ENCODE measurements at regions not wholly inside any gene's neighbourhood (a gene's known extent, or its start where the extent isn't known, plus 50 kb on each side); places are given as distances from the start of the nearest gene placed in this dataset.

DNA sequence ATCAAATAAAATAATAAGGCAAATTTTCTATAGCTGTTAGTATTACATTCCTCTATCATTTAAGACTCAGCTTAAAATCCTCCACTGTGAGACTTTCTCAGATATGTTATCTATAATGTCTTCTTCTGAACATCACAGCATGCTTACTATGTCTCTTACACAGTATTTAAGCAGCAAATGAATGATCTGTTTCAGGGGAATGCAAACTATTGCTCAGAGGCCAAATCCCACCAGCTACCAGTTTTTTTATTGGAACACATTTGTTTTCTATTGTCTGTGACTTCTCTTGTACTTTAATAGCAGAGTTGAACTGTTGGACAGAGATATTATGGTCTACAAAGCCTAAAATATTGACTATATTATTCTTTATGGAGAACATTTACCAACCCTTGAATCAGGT, 59.6 kb downstream of the C3orf38 start:
- DNase-seq: no peak

GRCh38 chr3:88211096-88211890, 61.5 kb downstream of the C3orf38 start:
- no peak for DNase-seq

GRCh38 chr3:88219138-88219792, 69.5 kb downstream of the C3orf38 start:
- DNase-seq: peak; percentile 4

DNA sequence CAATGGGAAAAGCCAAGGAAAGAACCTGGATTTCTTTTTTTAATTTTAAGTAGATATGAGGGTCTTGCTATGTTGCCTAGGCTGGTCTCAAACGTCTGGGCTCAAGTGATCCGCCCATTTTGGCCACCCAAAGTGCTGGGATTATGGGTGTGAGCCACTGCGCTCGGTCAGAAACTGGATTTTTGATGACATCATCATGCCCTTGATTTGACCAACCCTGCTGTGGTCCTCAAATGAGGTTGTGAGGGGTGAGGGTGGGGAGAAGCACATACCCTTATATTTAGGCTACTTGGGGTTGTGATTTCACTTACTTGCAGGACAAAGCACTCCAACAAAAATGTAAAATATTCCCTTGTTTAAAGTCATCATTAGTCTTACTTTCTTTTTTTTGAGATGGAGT, 70.4 kb downstream of the C3orf38 start:
- no peak for DNase-seq

GRCh38 chr3:88221726-88222125, 72.0 kb downstream of the C3orf38 start:
- no peak for DNase-seq

GRCh38 chr3:88222343-88222742, 72.6 kb downstream of the C3orf38 start:
- DNase-seq: no peak

GRCh38 chr3:88225326-88226008, 75.7 kb downstream of the C3orf38 start:
- DNase-seq: no peak

GRCh38 chr3:88226910-88227309, 77.2 kb downstream of the C3orf38 start:
- DNase-seq: no peak

GRCh38 chr3:88230638-88231037, 80.9 kb downstream of the C3orf38 start:
- no peak for DNase-seq

DNA sequence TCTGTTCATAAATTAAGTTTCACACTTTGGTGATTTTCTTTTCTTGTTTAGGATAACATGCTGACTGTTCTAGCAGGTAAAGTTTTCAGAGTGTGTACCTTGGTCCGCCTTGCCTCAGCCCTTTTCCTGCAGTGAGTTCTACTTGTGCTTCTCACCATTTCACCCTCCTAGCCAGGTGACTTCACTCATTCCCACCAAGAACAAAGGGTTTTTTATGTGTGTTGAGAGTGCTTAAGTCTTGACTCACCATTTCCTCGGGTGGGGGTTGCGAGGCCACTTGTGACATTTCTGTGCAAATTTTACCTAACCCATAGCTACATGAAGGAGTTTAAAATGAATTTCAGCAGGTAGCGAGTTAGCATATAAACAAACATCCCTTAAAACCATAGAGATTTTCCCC, 81.4 kb downstream of the C3orf38 start:
- DNase-seq: no peak

- DNase-seq: no peak
These were observed 81.9 kb downstream of the C3orf38 start for GRCh38 chr3:88231632-88232031.

GRCh38 chr3:88235102-88235501, 85.3 kb downstream of the C3orf38 start:
- DNase-seq: no peak

DNA sequence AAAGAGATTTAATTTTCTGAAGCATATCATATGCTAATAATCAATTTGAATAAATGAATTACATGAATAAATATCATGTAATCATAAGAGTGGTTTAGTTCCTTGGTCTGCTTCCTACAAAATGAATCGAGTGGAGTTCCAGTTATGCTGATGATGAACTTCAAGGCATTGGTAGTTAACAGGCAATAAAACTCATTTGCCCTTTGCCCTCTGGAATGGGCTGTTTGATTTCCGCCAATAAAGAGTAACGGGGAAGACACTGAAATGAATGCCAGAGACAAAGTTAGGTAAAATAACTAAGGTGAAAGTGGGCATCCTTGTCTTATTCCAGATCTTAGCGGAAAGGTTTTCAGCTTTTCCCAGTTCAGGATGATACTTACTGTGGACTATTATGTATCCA, 90.1 kb downstream of the C3orf38 start:
- no peak for DNase-seq

- no peak for DNase-seq
These were observed 98.9 kb downstream of the C3orf38 start for GRCh38 chr3:88248658-88249057.

- no peak for DNase-seq
These were observed 109.3 kb downstream of the C3orf38 start for GRCh38 chr3:88259045-88259444.

- DNase-seq: no peak
These were observed 112.8 kb downstream of the C3orf38 start for GRCh38 chr3:88262527-88262926.

DNA sequence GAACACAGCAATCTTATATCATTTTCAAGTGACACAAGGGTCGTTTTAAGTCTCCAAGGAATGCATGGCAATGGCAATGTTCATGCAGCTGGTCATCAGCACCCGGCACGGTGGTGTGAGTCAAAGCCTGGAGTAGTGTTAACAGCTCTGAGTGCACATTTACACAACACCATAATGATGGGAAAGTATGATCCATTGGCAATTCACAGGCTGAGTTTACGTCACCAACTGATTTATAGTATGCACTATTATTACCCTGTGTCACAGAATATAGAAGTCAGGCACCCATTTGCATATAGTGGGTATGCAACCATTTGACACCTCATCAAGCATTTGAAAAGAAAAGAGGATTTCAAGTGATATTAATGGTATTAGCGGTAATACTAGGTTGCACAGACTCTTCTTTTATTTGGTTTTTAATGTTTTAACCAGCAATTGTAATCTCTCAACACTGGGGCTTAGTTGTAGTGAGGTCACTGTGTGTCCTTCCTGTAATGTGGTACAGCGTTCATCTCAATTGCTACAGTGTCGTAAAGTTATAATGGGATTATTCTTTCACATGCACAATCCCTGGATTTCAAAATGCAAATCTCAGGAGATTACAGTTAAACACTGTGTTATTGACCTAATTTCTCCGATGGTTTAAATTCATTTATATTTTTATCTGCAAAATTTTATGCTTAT, 113.8 kb downstream of the C3orf38 start:
- no peak for DNase-seq

- no peak for DNase-seq
These were observed 117.7 kb downstream of the C3orf38 start for GRCh38 chr3:88267441-88267840.

- no peak for DNase-seq
These were observed 118.1 kb downstream of the C3orf38 start for GRCh38 chr3:88267847-88268246.

DNA sequence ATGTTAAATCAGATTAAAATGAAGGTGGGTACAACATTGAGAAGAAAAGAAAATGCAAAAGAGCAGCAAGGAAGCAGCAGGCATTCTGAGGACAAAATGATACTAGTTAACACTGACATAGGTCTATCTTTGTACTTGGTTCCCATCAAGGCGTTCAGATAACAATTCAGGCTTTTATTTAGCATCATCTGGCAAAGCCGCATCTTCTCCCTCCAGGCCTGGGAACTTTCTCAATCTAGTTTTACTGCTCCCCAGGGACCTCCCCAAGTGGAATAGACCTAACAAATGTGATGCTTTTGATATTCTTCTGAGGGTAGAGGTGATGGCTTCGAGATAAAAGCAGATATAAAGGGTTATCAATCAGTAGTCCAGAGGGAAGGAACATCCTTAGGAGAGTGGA, 130.6 kb downstream of the C3orf38 start:
- no peak for DNase-seq

- DNase-seq: no peak
These were observed 132.9 kb downstream of the C3orf38 start for GRCh38 chr3:88282528-88283241.

DNA sequence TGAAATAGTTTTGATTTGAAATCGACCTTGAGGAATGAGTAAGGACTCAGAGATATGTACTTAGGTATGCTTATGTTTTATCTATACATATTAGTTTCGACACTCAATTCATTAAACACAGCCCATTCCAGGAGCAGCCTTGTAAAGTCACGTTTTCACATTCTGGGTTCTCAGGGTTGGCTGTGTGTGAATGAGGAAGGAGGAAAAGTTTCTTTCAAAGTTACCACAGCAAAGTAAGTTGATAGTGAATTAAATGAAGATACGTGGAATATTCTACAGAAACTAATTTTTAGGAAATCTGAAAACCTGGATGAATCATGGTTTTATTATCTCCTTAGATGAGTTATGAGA, 133.5 kb downstream of the C3orf38 start:
- no peak for DNase-seq

GRCh38 chr3:88291486-88291885, 141.7 kb downstream of the C3orf38 start:
- DNase-seq: no peak

All from CD4-positive, alpha-beta T cell treated with Interferon gamma for 1 hour (primary cell).